Neuron (in vitro differentiated cells): ENCODE measurements at regions not wholly inside any gene's neighbourhood (a gene's known extent, or its start where the extent isn't known, plus 50 kb on each side); places are given as distances from the start of the nearest gene placed in this dataset.

ENCODE experiments used
- H2AFZ ChIP-seq: one replicate; pipeline ENCODE4 v1.6.1; 2013; ENCODE audit warnings: low read depth, mild to moderate bottlenecking, inconsistent platforms, low read length, moderate library complexity
- H3K27me3 ChIP-seq: one replicate; pipeline ENCODE4 v1.6.1; 2013; ENCODE audit warnings: low read length; ENCODE audit not compliant: insufficient read depth
- H3K36me3 ChIP-seq: one replicate; pipeline ENCODE4 v1.6.1; 2013; ENCODE audit warnings: low read length; ENCODE audit not compliant: insufficient read depth
- H3K4me1 ChIP-seq: one replicate; pipeline ENCODE4 v1.6.1; 2013; ENCODE audit warnings: low read length; ENCODE audit not compliant: insufficient read depth
- H3K4me3 ChIP-seq: 2 replicates; pipeline ENCODE4 v1.5.1; 2013; ENCODE audit warnings: mild to moderate bottlenecking, low read length, moderate library complexity
- H3K9me3 ChIP-seq: one replicate; pipeline ENCODE4 v1.6.1; 2013; ENCODE audit warnings: low read length

DNA sequence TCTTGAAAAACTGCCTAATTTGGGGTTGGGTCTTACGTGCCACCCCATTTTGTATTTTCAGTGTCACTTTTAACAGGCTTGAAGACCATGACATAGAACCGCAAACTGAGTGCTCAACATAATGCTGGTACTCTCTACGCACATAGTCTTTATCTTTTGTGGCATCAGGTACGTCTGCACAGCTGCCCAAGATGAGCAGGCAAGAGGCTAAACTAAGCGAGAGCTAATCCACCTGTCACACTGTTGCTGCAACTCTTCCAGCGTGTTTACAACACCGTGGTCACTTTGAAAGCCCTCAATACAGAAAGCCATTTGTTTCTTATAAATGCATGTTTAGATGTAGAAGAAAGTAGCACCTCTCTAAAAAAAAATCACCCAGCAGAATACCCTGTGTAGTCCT is 270.0 kb upstream of the TCF4 start:
- H3K4me3 ChIP-seq, result no peak overlapping the region
- no peak overlapping the region for H2AFZ ChIP-seq
- peaks cover 15% of the 10 kb centered on the region for H3K4me1 ChIP-seq
- H3K27me3 ChIP-seq, result no peaks in the 10 kb centered on the region
- no peaks in the 10 kb centered on the region for H3K9me3 ChIP-seq
- no peaks in the 10 kb centered on the region for H3K36me3 ChIP-seq

GRCh38 chr18:55857409-55857808 is 269.4 kb upstream of the TCF4 start:
- Histone ChIP-seq H3K27me3 (no peaks in the 10 kb centered on the region), H3K4me1 (peaks cover 15% of the 10 kb centered on the region), H3K4me3 (no peak overlapping the region), H2AFZ (no peak overlapping the region), H3K36me3 (no peaks in the 10 kb centered on the region), H3K9me3 (no peaks in the 10 kb centered on the region)

DNA sequence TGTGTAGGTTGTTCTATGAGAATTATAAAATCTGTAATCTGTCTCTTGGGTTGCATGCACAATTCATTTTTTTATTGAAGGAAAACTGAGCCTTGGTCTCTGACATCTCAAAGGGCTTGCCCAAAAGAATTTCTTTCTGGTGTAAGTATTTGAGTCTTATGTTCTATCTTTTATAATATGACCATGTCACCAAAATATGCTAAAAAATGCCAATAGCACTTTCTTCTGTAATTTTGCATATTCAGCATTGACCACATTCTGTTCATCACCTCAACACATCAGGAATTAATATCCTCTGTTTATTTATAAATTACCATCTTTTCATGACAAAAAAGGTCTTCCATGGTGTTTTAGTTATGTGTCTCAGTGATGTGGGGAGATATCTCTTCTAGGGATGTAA is 268.7 kb upstream of the TCF4 start:
- Histone ChIP-seq H3K36me3 (no peaks in the 10 kb centered on the region), H3K9me3 (no peaks in the 10 kb centered on the region), H2AFZ (no peak overlapping the region), H3K4me3 (no peak overlapping the region), H3K4me1 (peaks cover 15% of the 10 kb centered on the region), H3K27me3 (no peaks in the 10 kb centered on the region)

DNA sequence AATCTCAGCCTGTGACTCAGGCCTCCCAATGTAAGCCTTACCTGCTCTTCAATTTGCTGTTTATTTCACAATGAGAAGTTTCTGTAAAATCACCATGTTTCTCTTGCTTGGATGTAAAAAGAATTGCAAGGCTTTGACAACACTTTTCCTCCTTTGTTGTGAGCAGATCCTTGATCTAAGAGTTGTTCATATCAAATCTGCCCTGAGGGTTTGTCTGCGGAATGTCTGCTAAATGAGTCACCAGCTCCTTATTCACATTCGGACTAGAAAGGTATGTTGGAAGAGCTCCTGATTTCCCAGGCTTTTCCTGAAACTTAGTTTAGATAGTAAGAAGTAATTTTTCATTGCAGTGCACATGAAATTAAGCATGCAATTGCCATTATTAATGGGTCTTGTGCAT is 268.2 kb upstream of the TCF4 start:
- Histone ChIP-seq H3K27me3 (no peaks in the 10 kb centered on the region), H3K4me3 (no peak overlapping the region), H3K36me3 (no peaks in the 10 kb centered on the region), H3K4me1 (peaks cover 15% of the 10 kb centered on the region), H3K9me3 (no peaks in the 10 kb centered on the region), H2AFZ (no peak overlapping the region)

DNA sequence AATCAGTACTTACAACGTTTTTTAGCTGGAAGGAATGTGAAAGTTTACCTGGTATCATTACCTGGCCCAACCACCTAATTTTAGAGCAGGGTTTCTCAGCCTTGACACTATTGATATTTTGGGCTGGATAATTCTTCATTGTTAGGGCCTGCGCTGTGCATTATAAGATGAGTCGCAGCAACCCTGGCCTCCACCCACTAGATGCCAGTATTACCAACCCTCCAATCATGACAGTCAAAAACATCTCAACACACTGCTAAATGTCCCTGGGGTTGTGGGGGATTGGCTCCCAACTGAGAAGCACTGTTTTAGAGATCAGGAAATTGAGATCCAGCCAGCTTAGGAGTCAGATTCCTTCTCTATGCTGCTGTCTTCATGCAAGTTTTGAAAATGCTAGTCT is 265.3 kb upstream of the TCF4 start:
- Histone ChIP-seq H2AFZ (no peak overlapping the region), H3K4me3 (no peak overlapping the region), H3K4me1 (peaks cover 5% of the 10 kb centered on the region), H3K9me3 (no peaks in the 10 kb centered on the region), H3K36me3 (no peaks in the 10 kb centered on the region), H3K27me3 (no peaks in the 10 kb centered on the region)

GRCh38 chr18:55850904-55851303 is 262.9 kb upstream of the TCF4 start:
- Histone ChIP-seq H3K4me3 (no peak overlapping the region), H3K36me3 (no peaks in the 10 kb centered on the region), H3K9me3 (no peaks in the 10 kb centered on the region), H2AFZ (no peak overlapping the region), H3K27me3 (no peaks in the 10 kb centered on the region), H3K4me1 (no peaks in the 10 kb centered on the region)

- Histone ChIP-seq H3K4me3 (no peak overlapping the region), H3K4me1 (no peaks in the 10 kb centered on the region), H2AFZ (no peak overlapping the region), H3K36me3 (no peaks in the 10 kb centered on the region), H3K27me3 (no peaks in the 10 kb centered on the region), H3K9me3 (no peaks in the 10 kb centered on the region)
Measured at GRCh38 chr18:55849391-55849790, 261.4 kb upstream of the TCF4 start.

DNA sequence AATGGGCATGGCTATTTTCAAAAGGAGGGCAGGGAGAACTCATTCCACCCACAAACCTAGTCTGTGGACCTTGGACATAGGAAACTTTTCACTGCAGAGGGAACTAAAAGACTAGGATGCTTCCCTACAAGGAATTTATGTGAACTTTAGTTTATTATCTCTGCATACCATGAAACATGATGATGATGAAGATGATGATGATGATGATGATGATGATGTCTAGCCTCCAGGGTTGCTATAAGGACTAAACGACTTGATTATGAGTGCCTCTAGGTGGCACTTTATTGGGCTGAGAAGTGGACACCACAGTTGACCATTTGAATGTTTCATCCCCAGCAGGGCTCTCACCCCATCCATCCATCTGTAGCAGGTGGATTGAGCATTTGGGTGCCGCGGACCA is 260.0 kb upstream of the TCF4 start:
- H3K4me3 ChIP-seq, result no peak overlapping the region
- no peaks in the 10 kb centered on the region for H3K4me1 ChIP-seq
- H3K27me3 ChIP-seq, result no peaks in the 10 kb centered on the region
- no peaks in the 10 kb centered on the region for H3K36me3 ChIP-seq
- H3K9me3 ChIP-seq, result no peaks in the 10 kb centered on the region
- no peak overlapping the region for H2AFZ ChIP-seq

DNA sequence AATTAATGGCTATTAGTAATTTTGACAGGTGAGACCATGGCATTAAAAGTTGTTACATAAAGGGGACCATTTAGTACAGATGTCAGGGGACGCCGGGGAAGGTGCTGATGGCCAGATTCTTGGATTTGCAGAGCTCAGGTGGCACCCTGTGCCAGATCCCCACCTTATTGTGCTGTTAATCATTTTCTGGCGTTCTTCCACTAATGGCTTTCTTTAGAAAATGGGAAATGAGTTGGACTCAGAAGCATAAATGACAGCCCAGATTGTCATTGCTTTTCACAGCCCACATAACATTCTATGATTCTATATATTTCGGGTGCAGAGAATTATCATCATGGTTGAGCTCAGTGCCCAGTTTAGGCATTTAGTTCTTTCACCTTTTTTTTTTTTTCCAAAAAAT is 257.2 kb upstream of the TCF4 start:
- Histone ChIP-seq H2AFZ (no peak overlapping the region), H3K36me3 (no peaks in the 10 kb centered on the region), H3K4me3 (no peak overlapping the region), H3K4me1 (no peaks in the 10 kb centered on the region), H3K9me3 (no peaks in the 10 kb centered on the region), H3K27me3 (no peaks in the 10 kb centered on the region)

- Histone ChIP-seq H3K4me1 (no peaks in the 10 kb centered on the region), H3K9me3 (no peaks in the 10 kb centered on the region), H3K27me3 (no peaks in the 10 kb centered on the region), H3K36me3 (no peaks in the 10 kb centered on the region), H3K4me3 (no peak overlapping the region), H2AFZ (no peak overlapping the region)
Measured at GRCh38 chr18:55844382-55844781, 256.4 kb upstream of the TCF4 start.

GRCh38 chr18:55841314-55841713 is 253.3 kb upstream of the TCF4 start:
- H3K4me1 ChIP-seq, result no peaks in the 10 kb centered on the region
- H3K4me3 ChIP-seq, result no peak overlapping the region
- peaks cover 5% of the 10 kb centered on the region for H3K9me3 ChIP-seq
- H2AFZ ChIP-seq, result no peak overlapping the region
- no peaks in the 10 kb centered on the region for H3K27me3 ChIP-seq
- no peaks in the 10 kb centered on the region for H3K36me3 ChIP-seq

- Histone ChIP-seq H3K9me3 (peaks cover 5% of the 10 kb centered on the region), H3K36me3 (no peaks in the 10 kb centered on the region), H3K4me1 (no peaks in the 10 kb centered on the region), H3K4me3 (no peak overlapping the region), H2AFZ (no peak overlapping the region), H3K27me3 (no peaks in the 10 kb centered on the region)
Measured at GRCh38 chr18:55840601-55841170, 252.7 kb upstream of the TCF4 start.

DNA sequence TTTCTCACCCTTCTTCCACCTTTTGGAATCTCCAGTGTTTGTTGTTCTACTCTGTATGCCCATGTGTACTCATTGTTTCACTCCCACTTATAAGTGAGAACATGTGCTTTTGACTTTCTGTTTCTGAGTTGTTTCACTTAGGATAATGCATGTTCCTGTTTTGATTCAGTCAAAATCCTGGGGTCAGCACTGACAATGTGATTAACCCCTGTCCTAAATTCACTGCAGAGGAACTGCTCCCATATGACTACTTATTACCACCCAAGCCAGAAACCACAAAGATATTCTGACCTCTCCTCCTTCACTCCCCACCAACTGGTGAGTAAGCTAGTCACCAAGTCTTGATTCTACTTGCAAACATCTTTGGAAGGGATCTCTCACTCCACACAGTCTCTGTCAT is 251.4 kb upstream of the TCF4 start:
- Histone ChIP-seq H3K9me3 (peaks cover 6% of the 10 kb centered on the region), H3K4me1 (no peaks in the 10 kb centered on the region), H3K4me3 (no peak overlapping the region), H3K36me3 (no peaks in the 10 kb centered on the region), H3K27me3 (no peaks in the 10 kb centered on the region), H2AFZ (no peak overlapping the region)

GRCh38 chr18:55838841-55839240 is 250.8 kb upstream of the TCF4 start:
- Histone ChIP-seq H3K27me3 (no peaks in the 10 kb centered on the region), H3K36me3 (no peaks in the 10 kb centered on the region), H3K4me1 (no peaks in the 10 kb centered on the region), H2AFZ (no peak overlapping the region), H3K9me3 (peaks cover 7% of the 10 kb centered on the region), H3K4me3 (no peak overlapping the region)
